SU-DHL-6 (cell line): ENCODE measurements at regions not wholly inside any gene's neighbourhood (a gene's known extent, or its start where the extent isn't known, plus 50 kb on each side); places are given as distances from the start of the nearest gene placed in this dataset.

Source experiments
- CTCF ChIP-seq: fragments of 200-600 bp; sonication (generic); IDR thresholded peaks from one replicate; pipeline ENCODE4 v1.5.1; 2017; ENCODE audit warnings: antibody characterized with exemption, mild to moderate bottlenecking, low read length, moderate library complexity; ENCODE audit not compliant: insufficient read depth, poor library complexity, severe bottlenecking
- EZH2phosphoT487 ChIP-seq: fragments of 200-600 bp; sonication (generic), shearing (Covaris generic); conservative IDR thresholded peaks from 2 replicates; pipeline ENCODE4 v1.6.1; 2018; ENCODE audit warnings: mild to moderate bottlenecking, antibody characterized with exemption, low read length, moderate library complexity, mixed read lengths

DNA sequence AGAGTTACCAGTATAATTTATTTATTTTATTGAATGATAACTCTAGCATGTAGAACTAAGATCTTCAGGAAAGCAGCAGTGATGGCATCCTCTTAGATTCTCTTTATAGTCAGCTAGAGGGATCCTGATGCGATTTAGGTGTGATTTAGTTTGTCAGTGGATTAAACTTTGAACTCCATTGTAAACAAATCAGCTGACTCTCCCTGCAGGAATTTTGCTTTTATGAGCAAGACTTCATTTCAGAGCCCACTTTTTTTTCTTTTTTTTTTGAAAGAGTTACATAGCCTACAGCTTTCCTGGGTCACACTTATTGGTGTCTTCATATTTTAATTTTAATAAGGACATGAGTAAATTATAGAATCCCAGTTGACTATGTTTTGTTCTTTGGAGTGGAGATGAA is 93.8 kb upstream of the SEMA6A start:
- TF ChIP-seq CTCF (no peak), EZH2phosphoT487 (no peak)
